ENCODE measurements at regions not wholly inside any gene's neighbourhood (a gene's known extent, or its start where the extent isn't known, plus 50 kb on each side); places are given as distances from the start of the nearest gene placed in this dataset.
A peak's percentile ranks its signal among the peaks of the same experiment; 100 is the strongest.

- DNase-seq: no peak
Measured at GRCh38 chr2:168340931-168341330, 93.5 kb upstream of the STK39 start.

DNA sequence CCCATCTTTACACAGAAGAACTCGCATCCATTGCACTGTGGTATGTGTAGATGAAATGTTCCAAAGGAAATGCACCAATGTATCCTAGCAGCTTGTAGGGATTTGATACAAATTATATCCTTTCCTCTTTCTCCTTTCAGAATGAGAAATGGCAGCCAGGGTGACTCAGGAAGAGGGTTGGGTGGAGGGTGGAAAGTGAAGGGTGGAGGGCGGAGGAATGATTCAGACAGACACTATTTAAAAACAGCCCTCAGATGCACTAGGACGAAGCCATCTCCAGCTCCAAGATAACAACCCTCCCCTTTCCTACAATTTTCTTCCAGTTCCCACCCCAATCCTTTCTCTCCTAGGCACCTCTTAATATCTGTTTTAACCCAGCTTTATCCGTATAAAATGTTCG lies 96.2 kb upstream of the STK39 start:
- no peak for DNase-seq

DNA sequence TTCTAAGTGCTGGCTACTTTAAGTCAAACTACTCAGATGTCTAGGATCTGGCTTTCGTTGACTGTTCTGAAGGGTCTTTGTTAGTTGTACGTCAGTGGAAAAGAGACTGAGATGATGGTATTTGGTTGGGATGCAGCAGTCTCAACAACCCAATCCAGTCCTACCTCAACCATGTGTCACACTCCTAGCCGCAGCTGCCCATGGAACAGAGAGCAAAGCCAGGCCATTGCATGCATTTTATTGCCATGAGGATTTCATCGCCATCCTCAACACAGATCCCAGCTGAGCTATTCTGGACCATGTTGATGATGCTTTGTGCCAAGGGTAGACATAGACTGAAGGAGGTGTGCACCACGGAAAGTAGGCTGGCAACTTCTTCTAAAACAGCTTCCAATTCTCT lies 97.3 kb upstream of the STK39 start:
- no peak for DNase-seq

DNA sequence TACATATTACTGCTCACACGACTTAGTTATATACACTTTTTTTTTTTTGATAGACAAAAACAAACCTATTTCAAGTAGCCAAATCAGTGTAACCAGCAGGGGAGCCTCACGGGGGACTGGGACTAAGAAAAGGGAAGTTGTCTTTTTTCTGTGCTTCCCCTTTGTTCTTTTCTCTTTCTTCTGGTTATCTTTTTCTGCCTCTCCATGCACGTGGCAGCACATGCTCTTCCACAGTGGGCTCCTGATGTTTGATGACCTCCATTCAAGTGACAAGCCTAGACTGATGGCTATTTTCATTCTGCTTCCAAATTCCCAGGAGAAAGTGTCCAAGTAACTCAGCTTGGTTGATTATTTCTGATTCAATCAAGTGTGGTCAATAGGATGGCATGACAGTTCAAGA lies 98.2 kb upstream of the STK39 start:
- DNase-seq: no peak

GRCh38 chr2:168346725-168347477 lies 99.5 kb upstream of the STK39 start:
- DNase-seq: peak; percentile 29

- no peak for DNase-seq
Measured at GRCh38 chr2:168348076-168348475, 100.7 kb upstream of the STK39 start.

DNA sequence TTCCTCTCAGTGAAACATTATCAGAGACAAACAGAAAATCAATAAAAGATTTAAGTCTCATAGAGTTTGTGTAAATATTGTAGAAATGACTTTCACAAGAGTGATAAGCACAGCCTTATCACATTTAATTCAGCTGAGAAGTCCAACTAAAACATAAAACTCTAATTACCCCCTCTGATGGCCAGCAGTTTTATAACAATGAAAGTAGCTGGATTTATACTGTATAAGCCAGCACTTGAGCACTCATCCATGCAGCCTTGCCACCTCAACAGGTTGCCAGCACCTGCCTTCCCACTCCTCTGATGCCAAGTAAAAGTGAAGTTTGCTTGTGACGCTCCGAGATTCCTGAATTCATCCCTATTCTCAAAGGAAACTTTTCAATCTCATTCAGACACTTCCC lies 103.0 kb upstream of the STK39 start:
- DNase-seq: peak; percentile 61

DNA sequence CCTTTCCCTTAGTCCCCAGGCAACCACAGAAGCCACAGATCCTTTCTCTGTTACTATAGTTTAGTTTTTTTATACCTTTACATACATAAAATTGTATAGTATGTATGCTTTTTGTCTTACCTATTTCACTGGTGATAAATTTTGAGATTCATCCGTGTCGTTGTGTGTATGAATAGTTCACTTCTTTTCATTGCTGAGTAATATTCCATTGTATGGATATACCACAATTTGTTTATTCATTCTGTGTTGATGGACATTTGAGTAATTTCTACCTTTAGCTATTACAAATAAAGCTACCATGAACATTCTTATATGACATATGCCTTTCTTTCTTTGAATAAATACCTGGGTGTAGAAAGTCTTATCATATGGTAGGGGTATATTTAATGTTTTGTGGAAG lies 102.8 kb upstream of the CERS6 start:
- DNase-seq: no peak

- DNase-seq: peak; percentile 24
Measured at GRCh38 chr2:168354499-168354898, 101.6 kb upstream of the CERS6 start.

- peak; percentile 29 for DNase-seq
Measured at GRCh38 chr2:168355121-168355520, 101.0 kb upstream of the CERS6 start.

DNA sequence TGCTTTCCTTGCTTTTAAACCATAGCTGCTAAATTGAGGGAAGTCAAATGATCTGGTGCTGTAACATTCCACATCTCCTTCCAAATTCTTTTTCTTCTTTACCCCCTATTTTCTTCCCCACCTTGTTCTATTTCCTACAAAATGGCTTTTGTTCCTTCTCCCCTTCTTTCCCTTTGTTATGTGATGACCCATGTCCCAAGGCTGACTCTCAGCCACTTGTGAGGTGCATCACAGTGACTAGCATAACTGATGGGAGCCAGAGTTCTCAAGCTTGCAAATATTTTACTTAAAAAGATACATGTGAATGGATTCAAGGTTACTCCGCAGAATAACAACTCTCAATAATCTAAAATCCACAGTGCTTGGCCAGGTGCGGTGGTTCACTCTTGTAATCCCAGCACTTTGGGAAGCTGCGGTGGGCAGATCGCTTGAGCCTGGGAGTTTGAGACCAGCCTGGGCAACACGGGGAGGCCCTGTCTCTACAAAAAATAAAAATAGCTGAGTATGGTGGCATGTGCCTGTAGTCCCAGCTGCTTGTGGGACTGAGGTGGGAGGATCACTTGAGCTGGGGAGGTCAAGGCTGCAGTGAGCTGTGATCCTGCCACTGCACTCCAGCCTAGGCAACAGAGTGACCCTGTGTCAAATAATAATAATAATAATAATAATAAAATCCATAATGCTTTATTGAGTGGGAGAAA lies 100.1 kb upstream of the CERS6 start:
- no peak for DNase-seq

DNA sequence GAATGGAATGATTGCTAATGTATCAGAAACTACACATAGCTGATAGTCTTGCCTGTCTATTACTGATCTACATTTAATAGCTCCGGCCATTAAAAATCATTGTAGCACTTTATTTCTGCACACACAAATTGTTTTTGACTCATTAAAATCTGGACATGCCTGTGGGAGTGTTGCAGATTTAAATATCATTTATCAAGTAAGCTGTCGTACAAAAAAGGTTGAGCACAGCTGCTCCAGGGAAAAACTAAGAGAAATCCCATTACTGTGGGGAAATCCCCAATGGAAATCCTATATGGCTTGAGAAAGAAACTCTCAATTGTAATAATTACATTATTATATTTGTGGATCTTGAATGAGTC lies 99.6 kb upstream of the CERS6 start:
- no peak for DNase-seq

- no peak for DNase-seq
Measured at GRCh38 chr2:168357797-168358472, 98.1 kb upstream of the CERS6 start.

- no peak for DNase-seq
Measured at GRCh38 chr2:168359082-168359481, 97.0 kb upstream of the CERS6 start.

DNA sequence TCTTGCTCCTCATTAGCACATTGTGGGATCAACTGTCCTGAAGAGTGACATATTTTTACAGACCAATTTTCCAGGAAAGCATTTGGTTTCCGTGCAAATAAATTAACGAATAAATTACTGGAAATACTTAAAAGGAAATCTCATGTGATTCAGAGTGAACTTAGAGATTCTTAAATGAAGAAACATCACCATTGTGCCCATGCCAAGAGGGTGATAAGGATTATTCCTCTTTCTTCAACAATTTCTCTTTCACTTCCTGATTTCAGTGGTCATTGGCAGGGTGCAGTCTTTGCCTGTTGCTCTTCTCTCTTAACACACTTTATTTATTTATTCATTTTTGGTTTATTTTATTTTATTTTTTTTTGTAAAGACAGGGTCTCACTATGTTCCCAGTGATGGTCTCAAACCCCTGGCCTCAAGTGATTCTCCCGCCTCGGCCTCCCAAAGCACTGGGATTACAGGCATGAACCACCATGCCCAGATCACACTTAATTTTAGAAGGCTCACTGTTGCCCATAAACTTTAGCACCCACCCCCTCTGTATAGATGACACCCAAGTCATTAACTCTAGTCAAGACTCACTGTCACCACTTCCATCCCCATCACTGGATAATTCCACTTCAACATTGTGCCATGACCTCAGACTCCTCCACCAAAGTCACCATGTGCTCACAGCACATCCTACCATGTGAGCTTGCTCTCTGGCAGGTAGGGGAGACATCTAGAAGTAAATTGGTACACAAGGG lies 92.6 kb upstream of the CERS6 start:
- DNase-seq: no peak

DNA sequence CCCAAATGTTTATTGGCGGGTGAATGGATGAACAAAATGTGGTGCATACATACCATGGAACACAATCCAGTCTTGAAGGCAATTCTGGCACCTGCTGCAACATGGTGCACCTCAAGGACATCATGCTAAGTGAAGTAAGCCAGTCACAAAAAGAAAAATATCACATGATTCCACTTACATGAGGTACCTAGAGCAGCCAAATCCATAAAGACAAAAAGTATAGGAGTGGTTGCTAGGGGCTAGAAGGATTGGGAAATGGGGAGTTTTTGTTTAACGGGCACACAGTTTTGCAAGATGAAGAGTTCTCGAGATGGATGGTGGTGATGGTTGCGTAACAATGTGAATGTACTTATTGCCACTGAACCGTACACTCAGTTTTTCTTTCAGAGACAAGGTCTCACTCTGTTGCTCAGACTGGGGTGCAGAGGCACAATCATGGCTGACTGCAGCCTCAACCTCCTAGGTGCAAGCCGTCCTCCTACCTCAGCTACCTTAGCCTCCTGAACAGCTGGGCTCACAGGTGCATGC lies 90.9 kb upstream of the CERS6 start:
- no peak for DNase-seq

- DNase-seq: no peak
Measured at GRCh38 chr2:168369031-168369430, 87.0 kb upstream of the CERS6 start.

GRCh38 chr2:168371273-168372019 lies 84.6 kb upstream of the CERS6 start:
- DNase-seq: no peak

DNA sequence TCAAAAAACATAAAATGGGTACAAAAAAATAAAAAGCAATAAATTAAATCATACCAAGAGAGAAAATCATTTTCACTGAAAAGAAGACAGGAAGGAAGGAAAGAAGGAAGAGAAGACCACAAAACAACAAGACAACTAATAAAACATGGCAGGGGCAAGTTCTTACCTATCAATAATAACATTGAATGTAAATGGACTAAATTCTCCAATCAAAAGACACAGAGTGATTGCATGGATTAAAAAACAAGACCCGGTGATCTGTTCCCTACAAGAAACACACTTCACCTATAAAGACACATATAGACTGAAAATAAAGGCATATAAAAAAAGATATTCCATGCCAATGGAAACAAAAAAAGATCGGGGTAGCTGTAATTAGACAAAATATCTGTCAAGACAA lies 82.6 kb upstream of the CERS6 start:
- no peak for DNase-seq

DNA sequence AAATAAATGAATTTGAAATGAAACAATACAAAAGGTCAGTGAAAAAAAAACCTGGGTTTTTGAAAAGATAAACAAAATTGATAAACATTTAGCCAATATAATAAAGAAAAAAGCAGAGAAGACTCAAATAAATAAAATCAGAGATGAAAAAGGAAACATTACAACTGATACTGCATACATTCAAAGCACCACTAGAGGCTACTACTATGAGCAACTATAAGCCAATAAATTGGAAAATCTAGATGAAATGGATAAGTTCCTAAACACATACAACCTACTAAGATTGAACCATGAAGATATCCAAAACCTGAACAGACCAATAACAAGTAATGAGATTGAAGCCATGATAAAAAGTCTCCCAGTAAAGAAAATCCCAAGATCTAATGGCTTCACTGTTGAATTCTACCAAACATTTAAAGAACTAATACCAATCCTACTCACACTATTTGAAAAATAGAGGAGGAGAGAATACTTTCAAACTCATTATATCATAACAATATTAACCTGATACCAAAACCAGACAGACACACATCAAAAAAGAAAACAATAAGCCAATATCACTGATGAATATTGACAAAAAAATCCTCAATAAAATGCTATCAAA lies 80.8 kb upstream of the CERS6 start:
- no peak for DNase-seq

DNA sequence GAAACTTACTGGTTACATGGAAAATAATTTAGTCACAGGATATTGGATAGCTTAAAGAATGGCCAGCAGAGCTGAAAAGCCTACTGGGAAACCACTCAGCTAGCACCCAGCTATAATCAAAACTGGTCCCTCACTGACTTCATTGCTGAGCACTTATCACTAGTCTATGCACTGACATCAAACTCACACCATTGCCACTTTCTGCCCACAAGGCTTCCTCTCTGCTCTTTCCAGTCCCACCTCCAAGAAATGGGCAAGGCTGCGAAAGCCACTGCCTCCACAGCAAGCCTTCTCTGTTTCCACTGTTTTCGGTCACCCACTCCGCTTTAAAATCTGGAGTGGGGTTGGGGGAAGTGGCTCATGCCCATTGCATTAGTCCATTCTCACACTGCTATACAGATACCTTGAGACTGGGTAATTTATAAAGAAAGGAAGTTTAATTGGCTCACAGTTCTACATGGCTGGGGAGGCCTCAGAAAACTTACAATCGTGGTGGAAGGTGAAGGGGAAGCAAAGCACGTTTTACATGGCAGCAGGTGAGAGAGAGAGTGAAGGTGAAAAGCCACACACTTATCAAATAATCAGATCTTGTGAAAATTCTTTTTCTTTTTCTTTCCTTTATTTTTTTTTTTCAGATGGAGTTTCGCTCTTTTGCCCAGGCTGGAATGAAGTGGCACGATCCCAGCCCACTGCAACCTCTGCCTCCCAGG lies 77.0 kb upstream of the CERS6 start:
- DNase-seq: no peak

All from DMS79 (cell line).